ENCODE measurements at regions not wholly inside any gene's neighbourhood (a gene's known extent, or its start where the extent isn't known, plus 50 kb on each side); places are given as distances from the start of the nearest gene placed in this dataset.

DNA sequence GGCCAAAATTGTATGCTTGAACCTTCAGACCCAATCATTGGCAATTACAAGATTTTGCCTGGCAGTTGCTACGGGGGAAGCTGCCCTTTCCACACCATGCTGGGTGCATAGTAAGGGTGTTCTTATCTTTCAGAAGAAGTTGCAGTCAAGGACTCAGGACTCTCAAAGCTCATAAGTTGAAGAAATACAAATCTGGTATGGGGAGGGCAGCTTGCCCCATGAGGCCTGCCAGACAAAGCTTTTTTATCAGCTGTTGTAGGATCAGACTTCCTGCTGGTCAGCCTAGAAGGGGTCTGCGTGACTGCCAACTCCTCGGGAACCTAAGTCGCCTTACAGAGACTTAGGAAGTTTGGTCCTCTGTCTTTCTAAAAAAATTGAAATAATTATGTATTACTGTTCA is 174.9 kb upstream of the TECRL start:
- Mint-ChIP-seq H3K36me3 (no peaks in the 10 kb centered on the region), H3K9me3 (peaks cover 8% of the 10 kb centered on the region), H3K27me3 (ENCODE audit: low read depth) (no peaks in the 10 kb centered on the region), H3K4me3 (no peak overlapping the region), H3K4me1 (no peaks in the 10 kb centered on the region), H3K27ac (no peak overlapping the region)
- DNase-seq (ENCODE audit: low spot score in 2 of 2, unreplicated experiment in 2 of 2) = no peak
- TF ChIP-seq CTCF (IDR thresholded peaks at IDR 0.05; ENCODE audit: unreplicated experiment) = no peak

- Mint-ChIP-seq H3K27ac (no peak overlapping the region), H3K36me3 (no peaks in the 10 kb centered on the region), H3K4me1 (no peaks in the 10 kb centered on the region), H3K9me3 (peaks cover 5% of the 10 kb centered on the region), H3K4me3 (no peak overlapping the region), H3K27me3 (ENCODE audit: low read depth) (no peaks in the 10 kb centered on the region)
- TF ChIP-seq CTCF (IDR thresholded peaks at IDR 0.05; ENCODE audit: unreplicated experiment) = no peak
- no peak for DNase-seq (ENCODE audit: low spot score in 2 of 2, unreplicated experiment in 2 of 2)
These were observed 173.2 kb upstream of the TECRL start for GRCh38 chr4:64582492-64582891.

GRCh38 chr4:64581422-64581821 is 172.2 kb upstream of the TECRL start:
- Mint-ChIP-seq H3K36me3 (no peaks in the 10 kb centered on the region), H3K4me3 (no peak overlapping the region), H3K9me3 (peaks cover 5% of the 10 kb centered on the region), H3K4me1 (no peaks in the 10 kb centered on the region), H3K27ac (no peak overlapping the region), H3K27me3 (ENCODE audit: low read depth) (no peaks in the 10 kb centered on the region)
- TF ChIP-seq CTCF (IDR thresholded peaks at IDR 0.05; ENCODE audit: unreplicated experiment) = no peak
- DNase-seq (ENCODE audit: low spot score in 2 of 2, unreplicated experiment in 2 of 2) = no peak

GRCh38 chr4:64564126-64564525 is 154.9 kb upstream of the TECRL start:
- no peak overlapping the region for H3K4me3 Mint-ChIP-seq
- H3K27me3 Mint-ChIP-seq (ENCODE audit: low read depth) = no peaks in the 10 kb centered on the region
- no peak for TF ChIP-seq CTCF (IDR thresholded peaks at IDR 0.05; ENCODE audit: unreplicated experiment)
- H3K4me1 Mint-ChIP-seq = no peaks in the 10 kb centered on the region
- no peak for DNase-seq (ENCODE audit: low spot score in 2 of 2, unreplicated experiment in 2 of 2)
- no peak overlapping the region for H3K27ac Mint-ChIP-seq
- H3K36me3 Mint-ChIP-seq = no peaks in the 10 kb centered on the region
- H3K9me3 Mint-ChIP-seq = no peaks in the 10 kb centered on the region

DNA sequence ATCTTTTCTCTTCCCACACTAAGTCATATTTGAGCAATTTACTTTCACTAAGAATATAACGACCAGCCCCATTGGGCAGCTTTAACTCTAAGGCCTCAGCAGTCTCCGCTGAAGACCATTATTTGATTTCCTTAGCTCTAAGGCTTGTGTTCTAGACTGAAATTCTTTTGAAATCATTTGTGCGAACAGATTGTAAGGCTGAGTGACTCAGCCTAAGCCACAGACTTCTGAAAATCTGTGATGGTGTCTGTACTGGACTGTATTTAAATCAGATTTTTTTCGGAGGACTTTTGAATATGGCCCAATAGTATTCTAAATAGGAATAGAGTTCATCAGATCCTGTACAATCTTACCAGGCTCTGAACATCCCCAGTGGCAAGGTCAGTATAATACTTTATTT is 150.3 kb upstream of the TECRL start:
- Mint-ChIP-seq H3K27me3 (ENCODE audit: low read depth) (no peaks in the 10 kb centered on the region), H3K9me3 (no peaks in the 10 kb centered on the region), H3K4me1 (no peaks in the 10 kb centered on the region), H3K27ac (no peak overlapping the region), H3K4me3 (no peak overlapping the region), H3K36me3 (no peaks in the 10 kb centered on the region)
- no peak for TF ChIP-seq CTCF (IDR thresholded peaks at IDR 0.05; ENCODE audit: unreplicated experiment)
- DNase-seq (ENCODE audit: low spot score in 2 of 2, unreplicated experiment in 2 of 2) = no peak

DNA sequence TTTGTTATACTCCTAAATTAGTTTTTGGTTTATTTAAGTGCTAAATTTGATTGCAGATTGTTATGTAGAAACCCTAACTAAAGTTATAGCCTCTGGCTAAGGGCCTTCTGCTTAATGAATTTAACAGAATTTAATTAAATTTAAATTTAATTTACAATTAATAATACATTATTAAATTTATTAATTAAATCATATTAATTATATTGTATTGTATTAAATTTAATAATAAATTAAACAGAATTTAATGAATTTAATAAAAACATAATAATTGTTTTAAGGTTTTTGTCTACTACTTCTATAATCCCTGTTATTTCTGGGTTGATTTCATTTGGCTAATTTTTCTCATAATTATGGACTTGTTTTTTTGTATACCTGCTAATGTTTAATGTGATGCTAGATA is 141.9 kb upstream of the TECRL start:
- H3K27me3 Mint-ChIP-seq (ENCODE audit: low read depth) = no peaks in the 10 kb centered on the region
- no peak for TF ChIP-seq CTCF (IDR thresholded peaks at IDR 0.05; ENCODE audit: unreplicated experiment)

More for the DNA sequence above, 141.9 kb upstream of the TECRL start:
- Mint-ChIP-seq H3K4me1 (no peaks in the 10 kb centered on the region), H3K9me3 (no peaks in the 10 kb centered on the region), H3K36me3 (no peaks in the 10 kb centered on the region), H3K4me3 (no peak overlapping the region), H3K27ac (no peak overlapping the region)
- no peak for DNase-seq (ENCODE audit: low spot score in 2 of 2, unreplicated experiment in 2 of 2)
